HG03135 (cell line): ENCODE measurements at regions not wholly inside any gene's neighbourhood (a gene's known extent, or its start where the extent isn't known, plus 50 kb on each side); places are given as distances from the start of the nearest gene placed in this dataset.

Source experiments
- ATAC-seq: cut with Tn5 transposase; IDR thresholded peaks from one replicate; pipeline ENCODE4 v1.9.1; 2021; ENCODE audit warnings: mild to moderate bottlenecking, moderate library complexity; ENCODE audit not compliant: unreplicated experiment

DNA sequence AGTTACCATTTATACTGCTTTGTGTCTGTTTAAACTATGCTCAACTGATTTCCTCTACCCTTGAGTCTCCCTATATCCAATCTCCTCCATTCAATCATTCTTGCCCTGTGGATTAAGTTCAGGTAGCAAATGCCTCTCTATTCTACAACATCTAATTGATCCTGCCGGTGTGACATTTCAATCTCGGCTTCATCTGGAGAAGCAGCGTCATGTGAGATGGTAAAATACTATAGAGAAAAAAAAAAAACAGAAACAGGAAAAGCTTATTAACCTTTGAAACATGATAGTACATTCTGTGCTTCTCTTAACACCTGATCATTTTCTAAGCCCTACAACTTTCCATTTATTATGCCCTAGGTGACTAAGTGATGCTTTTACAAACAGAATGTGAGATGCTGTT is 89.4 kb downstream of the KCTD12 start:
- ATAC-seq = no peak

DNA sequence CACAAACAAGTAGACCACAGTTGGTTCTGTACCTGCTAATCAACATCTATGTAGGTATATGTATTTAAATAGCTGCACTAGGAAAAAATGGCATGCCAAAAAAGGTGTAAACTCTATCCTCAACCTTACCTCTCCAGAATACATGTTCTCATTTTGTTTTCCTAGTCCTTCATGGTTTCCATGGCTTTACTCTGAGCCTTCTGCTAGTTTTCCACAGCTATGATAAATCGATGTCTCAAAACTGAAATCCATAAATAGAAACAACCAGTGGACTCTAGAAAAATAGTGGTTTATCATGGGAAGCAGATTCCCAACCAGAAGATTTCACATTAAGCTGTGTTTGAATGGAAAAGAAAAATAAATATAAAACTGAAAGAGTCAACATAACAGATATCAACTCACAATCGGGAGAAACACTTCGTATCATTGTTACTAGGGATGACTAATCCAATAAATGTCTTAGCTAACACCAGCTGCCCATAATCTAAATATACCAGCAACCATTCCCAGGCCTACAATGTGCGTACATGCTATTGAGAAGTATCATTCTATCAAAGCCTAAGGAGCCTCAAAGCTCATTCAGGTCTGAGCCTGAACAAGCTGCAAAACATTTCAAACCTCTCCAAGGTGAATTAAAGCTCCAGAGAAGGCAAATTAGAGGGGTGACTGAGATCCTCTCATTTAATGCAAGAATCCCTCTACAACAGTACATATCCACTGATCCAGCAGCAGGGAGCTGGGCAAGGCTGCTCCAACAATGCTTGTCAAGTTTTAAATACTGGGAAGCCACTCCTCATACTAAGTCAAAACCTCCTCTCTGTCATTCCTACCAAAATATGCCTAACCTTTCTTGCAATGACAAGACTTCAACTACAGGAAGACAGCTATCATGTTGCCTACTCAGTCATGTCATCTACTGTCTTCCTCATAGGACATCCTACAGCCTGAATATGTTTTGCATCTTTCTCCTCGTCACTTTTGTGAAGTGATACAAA is 90.2 kb downstream of the KCTD12 start:
- no peak for ATAC-seq

DNA sequence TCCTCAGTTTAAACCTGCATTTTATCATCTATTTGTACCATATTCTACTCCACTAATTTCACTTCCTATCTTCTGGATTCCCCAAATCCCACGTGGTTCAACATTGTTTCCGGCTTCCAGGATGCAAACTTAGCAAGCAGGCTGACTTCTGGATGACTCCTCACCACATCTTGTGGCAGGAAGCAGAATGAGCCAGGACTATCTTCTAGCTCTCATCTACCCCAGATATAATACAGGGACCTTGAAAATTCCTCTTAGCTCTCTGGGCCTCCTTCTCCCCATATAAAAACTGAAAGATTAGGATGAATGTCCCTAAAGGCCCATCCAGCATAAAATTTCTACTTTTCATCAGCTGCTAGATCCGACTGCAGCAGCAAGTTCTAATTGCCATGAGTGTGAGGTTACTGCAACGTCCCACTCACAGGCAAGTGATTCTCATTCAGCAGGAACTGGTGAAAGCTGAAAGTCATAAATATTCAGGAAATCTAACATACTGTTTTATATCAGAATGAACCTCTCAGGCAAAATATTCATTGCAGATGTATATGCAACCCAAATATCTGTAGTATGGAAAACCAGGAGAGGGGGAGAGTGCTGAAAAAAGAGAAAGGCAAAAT is 93.4 kb downstream of the KCTD12 start:
- no peak for ATAC-seq

DNA sequence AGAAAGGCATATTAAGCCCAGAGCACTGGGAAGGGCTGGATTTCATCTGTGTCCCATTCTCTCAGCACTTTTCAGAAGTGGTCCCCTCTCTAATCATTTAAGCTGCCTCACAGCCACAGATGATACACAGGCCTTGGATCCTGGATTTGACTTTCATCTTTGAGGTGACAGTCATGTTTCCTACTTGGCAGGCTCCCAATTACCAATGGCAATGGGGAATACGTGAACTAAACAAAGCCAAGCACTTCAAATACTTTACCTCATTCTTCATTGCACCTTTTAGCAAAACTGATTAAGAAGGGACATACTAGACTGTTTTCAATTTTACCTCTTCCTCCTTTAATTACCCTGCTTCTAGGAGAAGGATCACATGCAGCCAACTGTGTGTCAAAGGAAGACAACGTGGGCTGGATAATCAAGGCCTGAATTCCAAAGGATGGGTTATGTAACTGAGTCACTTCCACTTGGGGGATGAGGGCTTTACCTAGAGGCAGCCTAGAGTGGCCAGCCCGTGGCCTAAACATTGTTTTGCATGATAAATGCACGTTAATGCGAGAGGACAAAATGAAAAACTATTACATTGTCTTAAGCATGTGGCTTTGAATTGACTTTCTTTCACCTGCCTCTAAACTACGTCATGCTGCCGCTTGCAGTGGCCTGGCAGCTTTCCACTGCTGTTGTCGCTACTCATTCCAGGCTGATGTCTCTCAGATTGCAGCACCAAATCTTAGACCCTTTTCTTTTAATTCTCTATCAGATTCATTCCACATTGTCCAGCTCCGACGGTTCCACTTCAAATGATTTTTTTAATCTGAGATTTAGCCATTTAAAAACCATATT is 95.0 kb downstream of the KCTD12 start:
- ATAC-seq = no peak

DNA sequence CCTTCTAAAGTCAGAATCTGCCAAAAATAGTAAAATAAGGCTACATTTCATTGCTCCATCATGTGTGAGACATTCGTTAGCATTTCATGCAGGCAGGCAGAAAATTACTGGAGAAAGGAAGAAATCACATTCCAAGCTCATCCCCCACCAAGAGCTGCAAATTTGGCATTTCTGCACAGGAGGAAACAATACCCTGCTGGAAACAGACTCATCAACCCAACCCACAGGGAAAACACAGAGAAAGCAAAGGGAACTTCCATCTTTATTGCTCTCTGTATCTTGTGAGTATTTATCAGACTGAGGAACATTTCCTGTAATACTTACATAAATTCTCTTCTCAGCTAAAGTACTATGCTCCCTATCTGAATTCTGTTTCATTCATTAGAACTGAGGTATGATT is 95.7 kb downstream of the KCTD12 start:
- no peak for ATAC-seq

DNA sequence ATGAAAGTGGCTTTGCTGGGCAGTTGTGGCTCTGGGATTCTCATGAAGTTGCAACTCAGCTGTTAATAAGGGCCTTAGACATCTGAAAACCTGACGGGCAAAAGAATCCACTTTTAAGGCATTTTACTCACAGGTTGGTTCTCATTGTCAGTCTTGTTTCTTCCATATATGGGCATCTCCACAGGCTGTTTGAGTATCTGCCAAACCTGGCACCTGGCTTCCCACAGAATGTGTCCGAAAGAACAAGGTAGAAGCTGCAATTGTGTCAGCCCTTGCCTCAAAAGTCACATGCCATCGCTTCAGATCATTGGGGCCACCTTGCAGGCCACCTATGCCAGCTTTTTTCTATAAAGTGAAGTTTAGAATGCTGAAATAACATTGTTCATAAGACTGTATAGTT is 102.4 kb downstream of the KCTD12 start:
- no peak for ATAC-seq

DNA sequence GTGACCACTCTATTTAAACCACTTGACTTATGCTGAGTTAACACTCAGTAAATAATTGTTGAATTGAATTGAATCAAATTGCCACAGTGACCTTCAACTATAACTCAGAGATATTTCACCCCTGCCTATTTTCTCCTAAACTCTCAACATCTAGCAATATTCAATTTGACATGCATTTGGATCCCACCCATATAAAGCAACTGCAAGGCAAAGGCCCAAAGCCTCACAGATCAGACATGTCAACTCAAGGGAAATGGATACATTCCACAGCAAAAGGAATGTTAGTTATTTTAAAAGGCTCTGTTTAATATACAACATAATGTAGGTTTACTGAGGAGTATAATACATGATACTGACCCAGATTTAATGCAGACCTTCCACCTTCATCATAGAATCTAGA is 107.4 kb downstream of the KCTD12 start:
- ATAC-seq = no peak

DNA sequence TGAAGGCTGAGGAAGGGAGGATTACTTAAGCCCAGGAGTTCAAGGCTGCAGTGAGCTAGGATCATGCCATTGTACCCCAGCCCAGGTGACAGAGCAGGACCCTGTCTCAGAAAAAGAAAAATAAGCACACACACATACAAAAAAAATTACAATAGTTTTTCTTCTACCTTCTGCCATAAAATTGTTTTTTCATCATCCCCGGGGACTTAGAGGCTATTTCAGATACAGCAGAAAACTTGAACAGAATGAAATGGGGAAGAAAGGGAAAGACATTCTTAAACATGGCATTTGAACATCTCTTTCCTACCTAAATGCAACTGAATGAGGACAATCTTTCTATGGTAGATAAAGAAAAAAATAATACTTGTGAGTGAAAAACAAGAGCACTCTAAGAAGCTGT is 109.1 kb downstream of the KCTD12 start:
- no peak for ATAC-seq

DNA sequence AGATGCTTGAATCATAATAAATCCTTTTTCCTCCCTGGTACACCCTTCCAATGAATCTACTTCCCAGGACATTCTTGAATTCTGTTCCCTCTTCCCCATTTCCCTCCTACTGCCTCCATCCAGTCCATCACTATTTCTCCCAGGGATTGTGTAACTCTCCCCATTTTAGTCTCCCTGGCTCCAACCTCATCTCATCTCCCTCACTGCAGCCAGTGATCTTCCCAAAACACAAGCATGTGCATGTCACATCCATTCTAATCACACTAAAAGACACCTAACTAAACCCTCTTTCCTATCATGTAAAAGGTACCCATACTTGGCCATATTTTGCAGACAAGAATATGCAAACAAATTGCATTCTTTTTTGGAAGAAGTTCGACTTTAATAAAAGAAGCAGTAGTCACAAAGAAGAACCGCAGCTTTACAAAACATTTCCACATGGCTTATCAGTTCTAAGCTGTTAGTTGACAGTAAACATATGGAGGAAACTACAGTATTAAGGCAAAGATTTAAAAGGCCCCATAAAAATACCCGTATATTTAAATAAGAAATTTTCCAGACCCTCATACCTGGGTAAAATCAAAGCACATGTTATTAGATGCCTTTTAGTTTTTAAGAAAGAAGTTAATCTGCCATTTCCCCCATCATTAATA is 111.0 kb downstream of the KCTD12 start:
- no peak for ATAC-seq

DNA sequence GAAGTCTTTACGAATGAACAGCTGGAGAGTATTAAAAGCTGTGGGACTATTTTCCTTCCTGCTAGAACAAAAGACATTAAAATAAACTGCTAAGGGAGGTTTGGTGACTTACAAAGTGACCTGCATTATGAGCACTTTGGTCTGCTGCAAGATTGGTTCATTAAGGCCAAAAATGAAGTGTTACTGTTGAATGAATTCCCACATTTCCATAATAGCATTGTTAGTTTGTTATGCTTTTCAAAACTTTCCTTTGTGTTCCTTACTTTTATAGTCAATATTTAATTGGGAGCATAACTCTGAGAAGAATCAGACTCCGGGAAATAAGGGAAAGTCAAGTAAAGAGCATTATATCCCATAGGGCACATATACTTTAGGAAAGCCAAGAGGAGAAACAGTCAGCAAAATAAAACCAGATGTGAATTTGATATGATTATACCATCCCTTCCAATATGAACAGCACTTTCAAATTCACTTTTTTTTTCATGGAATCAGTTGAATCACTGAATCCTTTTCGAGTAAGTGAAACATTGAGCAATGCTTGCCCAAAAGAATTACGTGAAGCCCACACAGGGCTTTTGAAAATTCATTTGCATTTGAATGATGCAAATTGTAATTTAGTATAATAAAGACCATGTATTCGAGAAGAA is 112.6 kb downstream of the KCTD12 start:
- no peak for ATAC-seq

DNA sequence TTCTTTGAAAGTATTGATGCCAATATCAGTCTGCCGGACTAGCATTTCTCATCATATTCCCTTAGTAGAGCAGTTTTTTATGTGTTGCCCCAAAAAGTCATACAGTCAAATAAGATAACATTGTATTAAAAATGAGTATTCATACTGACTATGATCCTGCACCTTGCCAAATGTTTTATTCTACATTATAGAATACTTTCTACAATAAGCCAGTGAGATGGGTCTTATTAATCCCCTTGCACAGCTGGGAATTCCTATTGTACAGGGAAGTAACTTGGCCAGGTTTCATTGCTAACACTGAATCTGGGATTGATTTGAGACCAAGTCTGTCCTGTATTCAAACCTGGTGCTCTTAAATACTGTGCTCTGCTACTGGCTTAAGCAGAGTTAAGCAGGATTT is 114.0 kb downstream of the KCTD12 start:
- no peak for ATAC-seq

DNA sequence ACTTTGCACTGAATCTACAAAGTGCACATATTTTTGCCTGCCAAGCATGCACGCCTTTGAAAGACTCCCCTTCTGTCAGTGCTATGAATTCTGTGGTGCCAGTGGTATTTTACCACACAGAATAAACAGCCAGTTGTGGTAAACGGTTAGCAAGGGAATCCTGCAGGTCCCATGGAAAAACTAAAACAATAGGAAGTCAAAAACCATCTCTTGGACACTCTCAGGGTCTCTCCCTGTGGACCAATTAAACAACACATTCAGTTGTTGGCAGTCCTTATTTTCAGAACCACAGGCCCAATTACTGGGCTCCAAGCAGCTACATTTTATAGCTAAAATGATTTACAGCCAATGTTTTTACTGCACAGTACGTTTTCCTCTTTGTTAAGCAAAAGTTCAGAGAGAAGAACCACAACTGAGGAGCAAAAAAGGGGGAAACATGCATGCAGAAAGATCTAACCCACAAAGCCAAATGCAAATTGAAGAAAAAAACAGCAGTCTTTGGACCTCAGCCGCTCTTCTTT is 116.9 kb downstream of the KCTD12 start:
- ATAC-seq = no peak

DNA sequence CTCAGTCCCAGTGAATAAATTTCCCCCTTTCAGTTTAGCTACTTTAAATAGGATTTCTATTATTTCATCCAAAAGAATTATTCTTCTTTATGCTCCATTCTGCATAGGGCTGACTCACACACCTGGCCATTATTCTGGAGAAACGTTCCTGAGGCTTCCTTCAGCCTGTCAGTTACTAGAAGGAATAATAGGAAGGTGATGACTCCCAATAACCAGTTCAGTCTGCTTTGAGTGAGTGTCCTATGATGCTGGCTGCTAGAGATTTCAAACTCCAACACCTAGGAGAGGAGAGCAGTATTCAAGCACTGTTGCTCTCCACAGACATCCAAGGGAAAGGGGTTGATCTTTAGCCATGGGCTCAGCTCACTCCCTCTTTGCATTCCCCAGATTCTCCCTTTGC is 117.8 kb downstream of the KCTD12 start:
- no peak for ATAC-seq

DNA sequence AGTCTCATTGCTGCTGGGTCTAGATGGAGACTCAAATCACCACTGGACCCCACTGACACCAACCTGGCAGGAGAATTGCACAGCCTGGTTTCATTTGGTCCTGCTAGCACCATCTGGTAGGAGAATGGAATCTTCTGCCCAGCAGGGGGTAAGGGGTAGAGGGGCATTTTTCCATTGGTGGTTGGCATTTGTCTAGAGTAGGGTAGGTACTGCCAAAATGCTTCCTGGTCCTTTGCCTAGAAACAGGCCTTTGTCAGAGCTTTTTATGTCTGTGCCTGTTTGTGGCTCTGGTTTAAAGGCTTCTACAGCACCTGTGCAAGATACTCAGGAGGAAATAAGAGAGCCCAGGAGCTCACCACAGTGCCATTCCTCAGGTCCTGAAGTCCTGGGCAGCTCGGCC is 121.3 kb downstream of the KCTD12 start:
- no peak for ATAC-seq

DNA sequence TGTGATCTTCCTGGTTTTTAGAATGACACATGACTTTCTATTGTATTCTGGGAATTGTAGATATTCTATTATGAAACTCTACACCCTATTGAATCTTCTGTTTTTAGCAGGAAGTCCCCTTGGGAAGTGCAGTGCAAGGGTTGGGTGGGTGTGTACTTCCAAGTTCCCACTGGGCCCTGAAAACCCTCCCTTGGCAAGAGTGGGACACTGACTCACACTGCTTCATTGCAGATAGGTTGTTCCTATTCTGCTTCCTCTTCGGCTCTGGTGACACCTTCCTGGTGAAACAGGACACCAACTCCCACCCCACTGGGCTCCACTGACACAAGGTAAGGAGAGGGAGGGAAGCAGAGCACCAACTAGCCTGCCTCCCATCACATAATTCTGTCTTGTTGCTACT is 121.8 kb downstream of the KCTD12 start:
- ATAC-seq = no peak

DNA sequence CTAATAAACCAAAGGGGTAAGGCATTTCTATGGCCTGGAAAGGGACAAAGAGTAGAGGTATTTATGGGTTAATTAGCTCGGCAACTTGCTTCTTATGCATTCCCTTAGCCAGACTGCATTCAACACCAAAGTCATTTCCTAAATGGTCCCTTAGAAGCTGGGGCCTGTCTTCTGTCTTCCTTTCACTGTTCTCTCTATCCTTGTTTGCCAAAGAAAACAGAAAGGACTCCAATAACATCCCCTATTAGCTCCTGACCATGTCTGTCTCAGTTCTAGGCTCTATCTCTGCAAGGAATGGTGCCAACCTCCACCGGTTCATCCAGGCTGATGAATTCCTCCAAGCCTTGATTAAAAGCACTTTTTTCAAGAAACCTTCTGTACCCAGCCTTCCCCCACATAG is 123.5 kb downstream of the KCTD12 start:
- ATAC-seq = no peak

DNA sequence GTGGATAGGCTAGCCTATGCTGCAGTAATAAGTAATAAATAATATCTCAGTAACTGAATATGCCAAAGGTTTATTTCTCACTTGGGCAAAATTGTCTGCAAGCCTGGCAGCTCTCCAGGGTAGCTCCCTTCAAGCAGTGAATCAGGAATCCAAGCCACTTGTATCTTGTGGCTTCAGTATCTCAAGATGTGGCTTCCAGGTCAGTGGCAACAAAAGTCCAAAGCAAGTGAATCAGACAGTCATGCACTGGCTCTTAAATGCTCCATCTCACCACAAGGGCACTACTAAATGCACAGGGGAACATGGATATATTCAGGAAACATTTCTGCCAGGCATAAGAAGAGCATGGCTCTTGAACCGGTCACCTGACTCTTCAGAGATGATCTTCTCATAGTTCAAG is 126.3 kb downstream of the KCTD12 start:
- ATAC-seq = no peak

DNA sequence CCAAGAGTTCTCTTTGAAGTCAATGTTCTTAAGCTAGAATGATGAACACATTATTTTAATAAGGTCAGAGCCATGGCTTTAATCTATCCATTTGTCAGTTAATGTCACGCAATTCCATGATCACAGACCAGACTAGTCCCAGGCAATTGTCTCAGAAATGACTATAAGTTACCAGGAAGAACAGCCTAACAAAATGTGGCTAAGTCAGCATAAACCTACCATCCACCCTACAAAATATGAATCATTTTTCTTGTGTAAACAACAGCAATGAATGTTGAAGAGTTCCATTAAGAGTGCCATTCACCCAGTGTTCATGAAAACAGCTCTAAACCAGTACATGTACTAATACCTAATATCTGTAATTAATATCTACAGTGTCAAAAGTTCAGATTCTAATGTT is 127.5 kb downstream of the KCTD12 start:
- ATAC-seq = no peak

DNA sequence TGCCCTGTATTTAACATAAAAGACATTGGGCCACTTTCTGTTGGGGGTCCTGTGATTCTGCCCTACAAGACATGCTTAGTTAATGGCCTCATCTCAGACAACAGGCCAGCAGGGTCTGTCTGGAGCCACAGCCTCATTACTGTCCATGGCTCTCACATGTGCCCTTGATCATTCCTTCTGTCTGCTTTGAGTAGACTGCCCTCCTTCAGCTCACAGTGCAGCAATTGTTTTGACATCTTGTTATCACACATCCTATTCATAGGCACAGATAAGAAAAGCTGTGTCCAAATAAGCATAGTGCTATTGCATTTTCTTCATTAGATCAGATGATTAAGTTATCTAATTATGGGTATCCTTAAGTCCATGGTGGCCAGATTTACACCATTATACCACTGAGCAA is 127.9 kb downstream of the KCTD12 start:
- no peak for ATAC-seq

DNA sequence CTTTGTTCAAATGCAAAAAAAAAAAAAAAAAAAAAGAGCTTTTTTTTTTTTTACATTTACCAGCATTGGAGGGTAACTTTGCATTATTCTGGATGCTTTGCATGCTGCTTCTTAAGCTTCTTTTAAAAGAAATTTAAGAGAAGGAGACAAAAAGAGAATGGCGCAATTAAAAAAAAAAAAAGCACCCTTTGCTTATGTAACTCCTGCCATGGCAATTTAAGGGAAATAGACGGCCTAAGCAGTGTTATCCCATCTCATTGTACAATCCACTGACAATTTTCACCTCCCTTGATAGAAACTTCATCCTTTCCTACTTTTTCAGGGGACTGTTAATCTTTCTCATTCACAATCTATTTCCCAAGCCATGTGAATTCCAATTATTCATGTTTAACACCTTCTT is 129.8 kb downstream of the KCTD12 start:
- no peak for ATAC-seq
